ENCODE measurements at regions not wholly inside any gene's neighbourhood (a gene's known extent, or its start where the extent isn't known, plus 50 kb on each side); places are given as distances from the start of the nearest gene placed in this dataset.

- H3K36me3 Mint-ChIP-seq (ENCODE audit: insufficient read depth) = no peaks in the 10 kb centered on the region
- ATAC-seq (replicated peaks) (no peak), DNase-seq (no peak)
- no peak overlapping the region for H3K27ac Mint-ChIP-seq
- H3K27me3 Mint-ChIP-seq = no peaks in the 10 kb centered on the region
- no peak overlapping the region for H3K4me3 Mint-ChIP-seq
- H3K4me1 Mint-ChIP-seq (ENCODE audit: low read depth in 2 of 2) = no peaks in the 10 kb centered on the region
- peaks cover 6 to 13% of the 10 kb centered on the region in 2 donors for H3K9me3 Mint-ChIP-seq
Observed at GRCh38 chr13:63910511-63910910, 2494.9 kb upstream of the PCDH20 start.

- DNase-seq = no peak
- Mint-ChIP-seq H3K36me3 (ENCODE audit: insufficient read depth) (no peaks in the 10 kb centered on the region), H3K27ac (no peak overlapping the region), H3K4me3 (no peak overlapping the region), H3K4me1 (ENCODE audit: low read depth in 2 of 2) (no peaks in the 10 kb centered on the region), H3K9me3 (peaks cover 5 to 12% of the 10 kb centered on the region in 2 donors), H3K27me3 (no peaks in the 10 kb centered on the region)
- no peak for ATAC-seq (replicated peaks)
Observed at GRCh38 chr13:63909726-63910375, 2494.2 kb upstream of the PCDH20 start.

GRCh38 chr13:63902141-63902540, 2486.5 kb upstream of the PCDH20 start:
- ATAC-seq (replicated peaks) (no peak), DNase-seq (no peak)
- Mint-ChIP-seq H3K27ac (no peak overlapping the region), H3K27me3 (no peaks in the 10 kb centered on the region), H3K4me1 (ENCODE audit: low read depth in 2 of 2) (no peaks in the 10 kb centered on the region), H3K9me3 (peaks cover 0 to 4% of the 10 kb centered on the region in 2 donors), H3K4me3 (no peak overlapping the region), H3K36me3 (ENCODE audit: insufficient read depth) (no peaks in the 10 kb centered on the region)

GRCh38 chr13:63901630-63902029, 2486.0 kb upstream of the PCDH20 start:
- ATAC-seq (replicated peaks) (no peak), DNase-seq (no peak)
- Mint-ChIP-seq H3K4me3 (no peak overlapping the region), H3K9me3 (peaks cover 0 to 4% of the 10 kb centered on the region in 2 donors), H3K27ac (no peak overlapping the region), H3K27me3 (no peaks in the 10 kb centered on the region), H3K36me3 (ENCODE audit: insufficient read depth) (no peaks in the 10 kb centered on the region), H3K4me1 (ENCODE audit: low read depth in 2 of 2) (no peaks in the 10 kb centered on the region)

GRCh38 chr13:63900406-63900805, 2484.8 kb upstream of the PCDH20 start:
- Mint-ChIP-seq H3K9me3 (peaks cover 5 to 6% of the 10 kb centered on the region in 2 donors), H3K36me3 (ENCODE audit: insufficient read depth) (no peaks in the 10 kb centered on the region), H3K4me3 (no peak overlapping the region), H3K27me3 (no peaks in the 10 kb centered on the region), H3K4me1 (ENCODE audit: low read depth in 2 of 2) (no peaks in the 10 kb centered on the region), H3K27ac (no peak overlapping the region)
- DNase-seq = no peak
- no peak for ATAC-seq (replicated peaks)

GRCh38 chr13:63896321-63896720, 2480.7 kb upstream of the PCDH20 start:
- no peak overlapping the region for H3K4me3 Mint-ChIP-seq
- peaks cover 2 to 8% of the 10 kb centered on the region in 2 donors for H3K9me3 Mint-ChIP-seq
- no peak overlapping the region for H3K27ac Mint-ChIP-seq
- no peaks in the 10 kb centered on the region for H3K27me3 Mint-ChIP-seq
- H3K36me3 Mint-ChIP-seq (ENCODE audit: insufficient read depth) = no peaks in the 10 kb centered on the region
- no peak for DNase-seq
- ATAC-seq (replicated peaks) = no peak
- H3K4me1 Mint-ChIP-seq (ENCODE audit: low read depth in 2 of 2) = no peaks in the 10 kb centered on the region

- H3K4me1 Mint-ChIP-seq (ENCODE audit: low read depth in 2 of 2) = no peaks in the 10 kb centered on the region
- H3K36me3 Mint-ChIP-seq (ENCODE audit: insufficient read depth) = no peaks in the 10 kb centered on the region
- H3K4me3 Mint-ChIP-seq = no peak overlapping the region
- DNase-seq (no peak), ATAC-seq (replicated peaks) (no peak)
- no peak overlapping the region for H3K27ac Mint-ChIP-seq
- H3K9me3 Mint-ChIP-seq = peaks cover 5 to 14% of the 10 kb centered on the region in 2 donors
- no peaks in the 10 kb centered on the region for H3K27me3 Mint-ChIP-seq
Observed at GRCh38 chr13:63882052-63882451, 2466.4 kb upstream of the PCDH20 start.

- H3K9me3 Mint-ChIP-seq = peaks cover 4 to 14% of the 10 kb centered on the region in 2 donors
Observed at GRCh38 chr13:63880705-63881104, 2465.1 kb upstream of the PCDH20 start.

GRCh38 chr13:63873936-63874335, 2458.3 kb upstream of the PCDH20 start:
- Mint-ChIP-seq H3K9me3 (peaks cover 6 to 7% of the 10 kb centered on the region in 2 donors), H3K27ac (no peak overlapping the region), H3K4me3 (no peak overlapping the region), H3K36me3 (ENCODE audit: insufficient read depth) (no peaks in the 10 kb centered on the region), H3K27me3 (no peaks in the 10 kb centered on the region), H3K4me1 (ENCODE audit: low read depth in 2 of 2) (no peaks in the 10 kb centered on the region)
- no peak for ATAC-seq (replicated peaks)
- no peak for DNase-seq

More at GRCh38 chr13:63880705-63881104, 2465.1 kb upstream of the PCDH20 start:
- DNase-seq (no peak), ATAC-seq (replicated peaks) (no peak)
- Mint-ChIP-seq H3K4me1 (ENCODE audit: low read depth in 2 of 2) (no peaks in the 10 kb centered on the region), H3K4me3 (no peak overlapping the region), H3K27me3 (no peaks in the 10 kb centered on the region), H3K36me3 (ENCODE audit: insufficient read depth) (no peaks in the 10 kb centered on the region), H3K27ac (no peak overlapping the region)

GRCh38 chr13:63864171-63864902, 2448.7 kb upstream of the PCDH20 start:
- ATAC-seq (replicated peaks) = no peak
- no peak for DNase-seq
- Mint-ChIP-seq H3K4me1 (ENCODE audit: low read depth in 2 of 2) (no peaks in the 10 kb centered on the region), H3K36me3 (ENCODE audit: insufficient read depth) (no peaks in the 10 kb centered on the region), H3K4me3 (no peak overlapping the region), H3K27ac (no peak overlapping the region), H3K9me3 (peaks cover 17 to 23% of the 10 kb centered on the region in 2 donors), H3K27me3 (no peaks in the 10 kb centered on the region)

GRCh38 chr13:63855457-63856118, 2439.9 kb upstream of the PCDH20 start:
- ATAC-seq (replicated peaks) = no peak
- Mint-ChIP-seq H3K27me3 (no peaks in the 10 kb centered on the region), H3K4me1 (ENCODE audit: low read depth in 2 of 2) (no peaks in the 10 kb centered on the region), H3K36me3 (ENCODE audit: insufficient read depth) (no peaks in the 10 kb centered on the region), H3K4me3 (no peak overlapping the region), H3K27ac (no peak overlapping the region), H3K9me3 (peaks cover 0 to 2% of the 10 kb centered on the region in 2 donors)
- no peak for DNase-seq

- H3K36me3 Mint-ChIP-seq (ENCODE audit: insufficient read depth) = no peaks in the 10 kb centered on the region
- no peaks in the 10 kb centered on the region for H3K4me1 Mint-ChIP-seq (ENCODE audit: low read depth in 2 of 2)
- no peaks in the 10 kb centered on the region for H3K27me3 Mint-ChIP-seq
- H3K4me3 Mint-ChIP-seq = no peak overlapping the region
- no peak overlapping the region for H3K27ac Mint-ChIP-seq
- H3K9me3 Mint-ChIP-seq = no peaks in the 10 kb centered on the region
- ATAC-seq (replicated peaks) = no peak
- DNase-seq = no peak
Observed at GRCh38 chr13:63853816-63854215, 2438.2 kb upstream of the PCDH20 start.

- Mint-ChIP-seq H3K4me3 (no peak overlapping the region), H3K9me3 (peaks cover 4 to 5% of the 10 kb centered on the region in 2 donors), H3K4me1 (ENCODE audit: low read depth in 2 of 2) (no peaks in the 10 kb centered on the region), H3K27ac (no peak overlapping the region), H3K27me3 (no peaks in the 10 kb centered on the region), H3K36me3 (ENCODE audit: insufficient read depth) (no peaks in the 10 kb centered on the region)
- DNase-seq = no peak
- no peak for ATAC-seq (replicated peaks)
Observed at GRCh38 chr13:63851526-63851925, 2435.9 kb upstream of the PCDH20 start.
